ENCODE measurements at regions not wholly inside any gene's neighbourhood (a gene's known extent, or its start where the extent isn't known, plus 50 kb on each side); places are given as distances from the start of the nearest gene placed in this dataset.

GRCh38 chr4:98765771-98766170 lies 107.4 kb upstream of the TSPAN5 start:
- no peaks in the 10 kb centered on the region for H3K36me3 ChIP-seq (ENCODE audit: insufficient read depth, low read length)
- no peaks in the 10 kb centered on the region for H3K27me3 ChIP-seq (ENCODE audit: control insufficient read depth in 1 of 2, insufficient read depth in 2 of 2, low read length in 2 of 2)
- peaks cover 11% of the 10 kb centered on the region for H3K9me3 Mint-ChIP-seq
- TF ChIP-seq CTCF (IDR thresholded peaks at IDR 0.05): no peak
- no peak overlapping the region for H3K27ac Mint-ChIP-seq
- ChIA-PET POLR2A (no interaction called here), CTCF (interaction anchor here (1.1 kb wide), 1 partner anchor 10 kb away, joined by 4 read pairs; no protein-coding TSS in a partner anchor)
- ATAC-seq (ENCODE audit: poor library complexity) (no peak), DNase-seq (no peak)
- H3K36me3 Mint-ChIP-seq (ENCODE audit: low read depth): peaks cover 3% of the 10 kb centered on the region
- H3K27ac ChIP-seq (ENCODE audit: low read depth in 1 of 2, low read length in 2 of 2): no peak overlapping the region
- H3K27me3 Mint-ChIP-seq: no peaks in the 10 kb centered on the region
- no peaks in the 10 kb centered on the region for H3K4me1 Mint-ChIP-seq (ENCODE audit: low read depth)
- no peaks in the 10 kb centered on the region for H3K4me1 ChIP-seq (ENCODE audit: insufficient read depth, low read length)
- H3K4me3 Mint-ChIP-seq: no peak overlapping the region
- H3K9me3 ChIP-seq (ENCODE audit: control insufficient read depth in 1 of 2, insufficient read depth in 1 of 2, low read length in 2 of 2): peaks cover 0 to 26% of the 10 kb centered on the region in 2 experiments
- no peak overlapping the region for H3K4me3 ChIP-seq (ENCODE audit: low read length)
- intact Hi-C loops (cut with DNase I, micrococcal nuclease): no loop called here

- ChIA-PET POLR2A (no interaction called here), CTCF (no interaction called here)
- Mint-ChIP-seq H3K27me3 (no peaks in the 10 kb centered on the region), H3K36me3 (ENCODE audit: low read depth) (no peaks in the 10 kb centered on the region), H3K27ac (no peak overlapping the region), H3K9me3 (no peaks in the 10 kb centered on the region), H3K4me1 (ENCODE audit: low read depth) (peaks cover 4% of the 10 kb centered on the region), H3K4me3 (no peak overlapping the region)
- no peaks in the 10 kb centered on the region for H3K4me1 ChIP-seq (ENCODE audit: insufficient read depth, low read length)
- no peak overlapping the region for H3K4me3 ChIP-seq (ENCODE audit: low read length)
- no peak for DNase-seq
- ATAC-seq (ENCODE audit: poor library complexity): no peak
- TF ChIP-seq CTCF (IDR thresholded peaks at IDR 0.05): no peak
- H3K36me3 ChIP-seq (ENCODE audit: insufficient read depth, low read length): no peaks in the 10 kb centered on the region
- H3K27ac ChIP-seq (ENCODE audit: low read depth in 1 of 2, low read length in 2 of 2): no peak overlapping the region
- no peaks in the 10 kb centered on the region for H3K9me3 ChIP-seq (ENCODE audit: control insufficient read depth in 1 of 2, insufficient read depth in 1 of 2, low read length in 2 of 2)
- intact Hi-C loops (cut with DNase I, micrococcal nuclease): no loop called here
- H3K27me3 ChIP-seq (ENCODE audit: control insufficient read depth in 1 of 2, insufficient read depth in 2 of 2, low read length in 2 of 2): no peaks in the 10 kb centered on the region
Observed at GRCh38 chr4:98758182-98758581, 99.8 kb upstream of the TSPAN5 start.

GRCh38 chr4:98754736-98755135 lies 96.3 kb upstream of the TSPAN5 start:
- POLR2A ChIA-PET: no interaction called here
- intact Hi-C loops (cut with DNase I, micrococcal nuclease): no loop called here
- no peaks in the 10 kb centered on the region for H3K4me1 ChIP-seq (ENCODE audit: insufficient read depth, low read length)
- no peaks in the 10 kb centered on the region for H3K27me3 ChIP-seq (ENCODE audit: control insufficient read depth in 1 of 2, insufficient read depth in 2 of 2, low read length in 2 of 2)
- no peaks in the 10 kb centered on the region for H3K36me3 ChIP-seq (ENCODE audit: insufficient read depth, low read length)
- no peak for TF ChIP-seq CTCF (IDR thresholded peaks at IDR 0.05)
- CTCF ChIA-PET: no interaction called here
- no peaks in the 10 kb centered on the region for H3K36me3 Mint-ChIP-seq (ENCODE audit: low read depth)
- ATAC-seq (ENCODE audit: poor library complexity) (no peak), DNase-seq (no peak)
- H3K4me3 Mint-ChIP-seq: no peak overlapping the region
- no peak overlapping the region for H3K27ac ChIP-seq (ENCODE audit: low read depth in 1 of 2, low read length in 2 of 2)
- no peaks in the 10 kb centered on the region for H3K9me3 Mint-ChIP-seq
- H3K27me3 Mint-ChIP-seq: no peaks in the 10 kb centered on the region
- peaks cover 2% of the 10 kb centered on the region for H3K4me1 Mint-ChIP-seq (ENCODE audit: low read depth)
- no peak overlapping the region for H3K27ac Mint-ChIP-seq
- no peaks in the 10 kb centered on the region for H3K9me3 ChIP-seq (ENCODE audit: control insufficient read depth in 1 of 2, insufficient read depth in 1 of 2, low read length in 2 of 2)
- H3K4me3 ChIP-seq (ENCODE audit: low read length): no peak overlapping the region

Measured in CD4-positive, alpha-beta T cell (primary cell).